DOHH2 (cell line): ENCODE measurements at regions not wholly inside any gene's neighbourhood (a gene's known extent, or its start where the extent isn't known, plus 50 kb on each side); places are given as distances from the start of the nearest gene placed in this dataset.

Experiments
- CTCF ChIP-seq: fragments of 200-600 bp; sonication (generic); IDR thresholded peaks from one replicate; pipeline ENCODE4 v1.5.1; 2014; ENCODE audit warnings: antibody characterized with exemption, mild to moderate bottlenecking, low read depth, low read length; ENCODE audit not compliant: poor library complexity, severe bottlenecking
- EZH2phosphoT487 ChIP-seq: fragments of 200-600 bp; sonication (generic); IDR thresholded peaks from 2 replicates; pipeline ENCODE4 v1.6.1; 2017; ENCODE audit warnings: borderline replicate concordance, mild to moderate bottlenecking, antibody characterized with exemption, low read length, moderate library complexity, mixed read lengths

DNA sequence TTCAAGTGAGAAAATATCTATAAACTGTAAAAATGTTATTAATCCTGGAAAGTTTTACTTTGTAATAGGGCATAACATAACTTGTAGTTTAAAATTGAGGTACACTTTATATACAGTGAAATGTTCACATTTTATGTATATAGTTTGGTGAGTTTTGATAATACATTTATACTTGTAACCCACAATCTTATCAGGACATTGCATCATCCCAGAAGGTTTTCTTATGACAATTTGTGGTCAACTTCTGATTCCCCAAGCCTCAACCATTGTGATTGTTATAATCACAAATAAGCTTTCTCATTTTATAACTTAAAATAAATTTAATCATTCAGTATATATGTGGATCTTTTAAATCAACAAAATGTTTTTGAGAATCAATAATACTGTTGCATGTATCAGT lies 151.1 kb downstream of the TFPI2 start:
- TF ChIP-seq CTCF = no peak
- TF ChIP-seq EZH2phosphoT487 = no peak
